GM23338 (cell line): ENCODE measurements at regions not wholly inside any gene's neighbourhood (a gene's known extent, or its start where the extent isn't known, plus 50 kb on each side); places are given as distances from the start of the nearest gene placed in this dataset.

Experiments used
- ATAC-seq: fragments of 200-7000 bp; cut with Tn5 transposase; 3 replicates; pipeline ENCODE4 v1.9.1; 2020
- DNase-seq: peaks from one replicate; pipeline ENCODE4 v3.0.0-alpha.2; 2015; ENCODE audit warnings: low spot score
- H2AFZ ChIP-seq: fragments of 200-600 bp; sonication (generic); 2 replicates; pipeline ENCODE4 v1.8.0; 2016; ENCODE audit warnings: antibody characterized with exemption, mild to moderate bottlenecking, moderate library complexity
- H3F3A ChIP-seq: fragments of 200-600 bp; sonication (generic); replicated peaks from 2 replicates; pipeline ENCODE4 v1.8.0; 2017; ENCODE audit warnings: antibody characterized with exemption, mixed run types, low read depth
- H3K27ac ChIP-seq: fragments of 200-600 bp; sonication (generic); 2 replicates; pipeline ENCODE4 v1.6.1; 2016; ENCODE audit warnings: low read depth
- H3K27me3 ChIP-seq: fragments of 200-600 bp; sonication (generic); 2 replicates; pipeline ENCODE4 v1.8.0; 2016; ENCODE audit warnings: mild to moderate bottlenecking, mixed run types, moderate library complexity; ENCODE audit not compliant: insufficient read depth
- H3K36me3 ChIP-seq: fragments of 200-600 bp; sonication (generic); 2 replicates; pipeline ENCODE4 v1.8.0; 2016; ENCODE audit warnings: mild to moderate bottlenecking; ENCODE audit not compliant: insufficient read depth
- H3K4me1 ChIP-seq: fragments of 200-600 bp; sonication (generic); 2 replicates; pipeline ENCODE4 v1.8.0; 2016; ENCODE audit warnings: mild to moderate bottlenecking, moderate library complexity; ENCODE audit not compliant: insufficient read depth
- H3K4me2 ChIP-seq: fragments of 200-600 bp; sonication (generic); 2 replicates; pipeline ENCODE4 v1.7.1; 2017; ENCODE audit warnings: mixed run types
- H3K4me3 ChIP-seq: fragments of 200-600 bp; sonication (generic); 2 replicates; pipeline ENCODE4 v1.6.1; 2016; ENCODE audit warnings: mixed run types
- H3K79me2 ChIP-seq: fragments of 200-600 bp; sonication (generic); replicated peaks from 2 replicates; pipeline ENCODE4 v1.8.0; 2017; ENCODE audit warnings: mild to moderate bottlenecking; ENCODE audit not compliant: insufficient read depth
- H3K9me2 ChIP-seq: fragments of 200-600 bp; sonication (generic); 2 replicates; pipeline ENCODE4 v1.8.0; 2017; ENCODE audit not compliant: insufficient read depth
- H4K20me1 ChIP-seq: fragments of 200-600 bp; sonication (generic); replicated peaks from 2 replicates; pipeline ENCODE4 v1.8.0; 2017; ENCODE audit warnings: mild to moderate bottlenecking; ENCODE audit not compliant: insufficient read depth
- H3K27ac Mint-ChIP-seq: 2 replicates; pipeline ENCODE4 v1.8.0; 2020; ENCODE audit warnings: inconsistent platforms, mild to moderate bottlenecking, moderate library complexity, mixed read lengths
- H3K27me3 Mint-ChIP-seq: 3 replicates; pipeline ENCODE4 v1.8.0; 2022; ENCODE audit warnings: low read depth, mild to moderate bottlenecking, moderate library complexity, mixed read lengths, inconsistent platforms; ENCODE audit not compliant: insufficient read depth, poor library complexity
- H3K36me3 Mint-ChIP-seq: 3 replicates; pipeline ENCODE4 v1.8.0; 2021; ENCODE audit warnings: low read depth, mild to moderate bottlenecking, inconsistent platforms, moderate library complexity, mixed read lengths
- H3K4me1 Mint-ChIP-seq: 3 replicates; pipeline ENCODE4 v1.8.0; 2020; ENCODE audit warnings: mild to moderate bottlenecking, inconsistent platforms, mixed read lengths
- H3K4me3 Mint-ChIP-seq: 3 replicates; pipeline ENCODE4 v1.8.0; 2021; ENCODE audit warnings: moderate library complexity, mild to moderate bottlenecking, inconsistent platforms, mixed read lengths
- H3K9me3 Mint-ChIP-seq: 3 replicates; pipeline ENCODE4 v1.8.0; 2020; ENCODE audit warnings: moderate library complexity, mild to moderate bottlenecking, inconsistent platforms, mixed read lengths
- CREB1 ChIP-seq: fragments of 250-450 bp; sonication (Bioruptor Pico); IDR thresholded peaks from 2 replicates; pipeline ENCODE4 v1.5.0; 2020; ENCODE audit warnings: low read depth, mild to moderate bottlenecking, moderate library complexity
- CTCF ChIP-seq, 2 experiments: fragments of 200-600 bp in 1 of 2; sonication (generic) in 1 of 2; conservative IDR thresholded peaks; 2 replicates each; pipeline versions ENCODE4 v1.5.1 to v1.6.1; 2016 to 2017; ENCODE audit warnings: antibody characterized with exemption in 2 of 2, low read depth in 2 of 2, mild to moderate bottlenecking in 2 of 2, moderate library complexity in 1 of 2
- ETS1 ChIP-seq: IDR thresholded peaks from 2 replicates; pipeline ENCODE4 v1.6.1; 2016; ENCODE audit warnings: antibody characterized with exemption
- EZH2 ChIP-seq: fragments of 200-600 bp; sonication (generic); IDR thresholded peaks from one replicate; pipeline ENCODE4 v1.8.0; 2017; ENCODE audit warnings: antibody characterized with exemption, mild to moderate bottlenecking, low read depth; ENCODE audit not compliant: unreplicated experiment
- EZH2phosphoT487 ChIP-seq: fragments of 200-600 bp; sonication (generic); IDR thresholded peaks from one replicate; pipeline ENCODE4 v1.8.1; 2018; ENCODE audit warnings: antibody characterized with exemption; ENCODE audit not compliant: unreplicated experiment
- JUNB ChIP-seq: IDR thresholded peaks from one replicate; pipeline ENCODE4 v1.6.1; 2016; ENCODE audit warnings: antibody characterized with exemption; ENCODE audit not compliant: unreplicated experiment
- NANOG ChIP-seq: IDR thresholded peaks from 2 replicates; pipeline ENCODE4 v1.6.1; 2016; ENCODE audit warnings: antibody characterized with exemption, borderline replicate concordance
- POLR2AphosphoS5 ChIP-seq: IDR thresholded peaks from 2 replicates; pipeline ENCODE4 v1.6.1; 2016; ENCODE audit warnings: antibody characterized with exemption, low read depth
- REST ChIP-seq: IDR thresholded peaks from one replicate; pipeline ENCODE4 v1.6.1; 2018; ENCODE audit warnings: antibody characterized with exemption; ENCODE audit not compliant: unreplicated experiment
- STAT1 ChIP-seq: IDR thresholded peaks from one replicate; pipeline ENCODE4 v1.6.1; 2016; ENCODE audit warnings: antibody characterized with exemption; ENCODE audit not compliant: unreplicated experiment
- ZNF114 ChIP-seq: fragments of 250-450 bp; sonication (Bioruptor Pico); IDR thresholded peaks from 2 replicates; pipeline ENCODE4 v1.5.0; 2020; ENCODE audit warnings: mild to moderate bottlenecking, moderate library complexity
- ZNF331 ChIP-seq: fragments of 250-450 bp; sonication (Bioruptor Pico); IDR thresholded peaks from 2 replicates; pipeline ENCODE4 v1.5.0; 2020; ENCODE audit warnings: low read depth, mild to moderate bottlenecking, moderate library complexity
- ZNF462 ChIP-seq: fragments of 250-450 bp; sonication (Bioruptor Pico); IDR thresholded peaks from 2 replicates; pipeline ENCODE4 v1.5.0; 2020; ENCODE audit warnings: mild to moderate bottlenecking, moderate library complexity

GRCh38 chr1:95386915-95387314, 152.9 kb downstream of the RWDD3 start:
- Histone ChIP-seq H2AFZ (no peak overlapping the region), H4K20me1 (no peaks in the 10 kb centered on the region), H3K4me3 (no peak overlapping the region), H3K4me1 (no peaks in the 10 kb centered on the region), H3K27me3 (no peaks in the 10 kb centered on the region), H3K4me2 (no peak overlapping the region), H3K27ac (no peak overlapping the region), H3K79me2 (no peaks in the 10 kb centered on the region), H3K36me3 (no peaks in the 10 kb centered on the region), H3F3A (no peaks in the 10 kb centered on the region), H3K9me2 (peaks cover 9% of the 10 kb centered on the region; the same call in 1 of the 2 replicates)
- Mint-ChIP-seq H3K27ac (no peak overlapping the region), H3K9me3 (no peaks in the 10 kb centered on the region), H3K4me1 (peaks cover 5% of the 10 kb centered on the region; the same call in 2 of the 3 replicates), H3K27me3 (no peaks in the 10 kb centered on the region), H3K36me3 (no peaks in the 10 kb centered on the region), H3K4me3 (no peak overlapping the region)
- DNase-seq (no peak), ATAC-seq (no peak)
- no peak for TF ChIP-seq ZNF462 (CRISPR knock-in tag)
- TF ChIP-seq POLR2AphosphoS5: no peak
- no peak for TF ChIP-seq STAT1
- no peak for TF ChIP-seq ZNF114 (CRISPR knock-in tag)
- no peak for TF ChIP-seq ETS1
- no peak for TF ChIP-seq JUNB
- TF ChIP-seq NANOG: no peak
- TF ChIP-seq CTCF (conservative IDR thresholded peaks at IDR 0.05; ENCODE audit: low read depth in 2 of 2): no peak
- no peak for TF ChIP-seq REST
- TF ChIP-seq CREB1 (CRISPR knock-in tag): no peak
- TF ChIP-seq ZNF331 (CRISPR knock-in tag): no peak
- TF ChIP-seq EZH2phosphoT487: no peak
- TF ChIP-seq EZH2: no peak
